IMR-90 (cell line): ENCODE measurements at regions not wholly inside any gene's neighbourhood (a gene's known extent, or its start where the extent isn't known, plus 50 kb on each side); places are given as distances from the start of the nearest gene placed in this dataset.

ENCODE experiments used
- BHLHE40 ChIP-seq: fragments of 150-350 bp; IDR thresholded peaks from 2 replicates; pipeline ENCODE4 v1.6.1; 2016; ENCODE audit warnings: mild to moderate bottlenecking, low read depth, low read length
- CEBPB ChIP-seq: IDR thresholded peaks from 2 replicates; pipeline ENCODE4 v1.6.1; 2012; ENCODE audit warnings: low read depth, low read length, improper control_type of control experiment
- CTCF ChIP-seq: conservative IDR thresholded peaks from 2 replicates; pipeline ENCODE4 v1.5.1; 2012; ENCODE audit warnings: mild to moderate bottlenecking, low read depth, low read length, improper control_type of control experiment
- ELK1 ChIP-seq: fragments of 150-350 bp; IDR thresholded peaks from 2 replicates; pipeline ENCODE4 v1.6.1; 2016; ENCODE audit warnings: low read depth, mild to moderate bottlenecking, low read length, moderate library complexity, borderline replicate concordance
- MAFK ChIP-seq: IDR thresholded peaks from 2 replicates; pipeline ENCODE4 v1.6.1; 2012; ENCODE audit warnings: low read depth, low read length, improper control_type of control experiment
- MXI1 ChIP-seq: IDR thresholded peaks from 2 replicates; pipeline ENCODE4 v1.6.1; 2012; ENCODE audit warnings: low read depth, mild to moderate bottlenecking, low read length, moderate library complexity, borderline replicate concordance
- POLR2A ChIP-seq: IDR thresholded peaks from 2 replicates; pipeline ENCODE4 v1.6.1; 2012; ENCODE audit warnings: mild to moderate bottlenecking, low read depth, low read length
- RCOR1 ChIP-seq: IDR thresholded peaks from 2 replicates; pipeline ENCODE4 v1.6.1; 2012; ENCODE audit warnings: mild to moderate bottlenecking, low read length, improper control_type of control experiment; ENCODE audit not compliant: insufficient replicate concordance
- RFX5 ChIP-seq: IDR thresholded peaks from 2 replicates; pipeline ENCODE4 v1.8.0; 2012; ENCODE audit warnings: low read depth, mild to moderate bottlenecking, low read length, moderate library complexity
- SMC3 ChIP-seq: fragments of 150-350 bp; IDR thresholded peaks from 2 replicates; pipeline ENCODE4 v1.6.1; 2016; ENCODE audit warnings: low read depth, mild to moderate bottlenecking, antibody characterized with exemption, low read length, moderate library complexity
- TF ChIP-seq, protein P1 (sequence below): fragments of 150-350 bp; IDR thresholded peaks from 2 replicates; pipeline ENCODE4 v1.6.1; 2017; ENCODE audit warnings: mild to moderate bottlenecking, antibody characterized with exemption, low read length, low read depth

- TF ChIP-seq CTCF, result no peak
- TF ChIP-seq ELK1, result no peak
- TF ChIP-seq MAFK, result no peak
- no peak for TF ChIP-seq POLR2A
- TF ChIP-seq CEBPB, result no peak
- TF ChIP-seq RCOR1, result no peak
- no peak for TF ChIP-seq RFX5
- TF ChIP-seq SMC3, result no peak
- TF ChIP-seq, protein P1, sequence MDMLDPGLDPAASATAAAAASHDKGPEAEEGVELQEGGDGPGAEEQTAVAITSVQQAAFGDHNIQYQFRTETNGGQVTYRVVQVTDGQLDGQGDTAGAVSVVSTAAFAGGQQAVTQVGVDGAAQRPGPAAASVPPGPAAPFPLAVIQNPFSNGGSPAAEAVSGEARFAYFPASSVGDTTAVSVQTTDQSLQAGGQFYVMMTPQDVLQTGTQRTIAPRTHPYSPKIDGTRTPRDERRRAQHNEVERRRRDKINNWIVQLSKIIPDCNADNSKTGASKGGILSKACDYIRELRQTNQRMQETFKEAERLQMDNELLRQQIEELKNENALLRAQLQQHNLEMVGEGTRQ, result no peak
- no peak for TF ChIP-seq MXI1
- TF ChIP-seq BHLHE40, result no peak
These were observed 722.6 kb downstream of the METTL4 start for GRCh38 chr18:1848716-1849115.
